HuH-7.5 (cell line): ENCODE measurements at regions not wholly inside any gene's neighbourhood (a gene's known extent, or its start where the extent isn't known, plus 50 kb on each side); places are given as distances from the start of the nearest gene placed in this dataset.
"Not testable (repeated sequence)": the region's sequence is repeated elsewhere in the genome, so short reads cannot be mapped to it uniquely, and the experiment has no call there.

Source experiments
- DNase-seq: peaks from one replicate; pipeline ENCODE4 v3.0.0; 2011; ENCODE audit warnings: low spot score

DNA sequence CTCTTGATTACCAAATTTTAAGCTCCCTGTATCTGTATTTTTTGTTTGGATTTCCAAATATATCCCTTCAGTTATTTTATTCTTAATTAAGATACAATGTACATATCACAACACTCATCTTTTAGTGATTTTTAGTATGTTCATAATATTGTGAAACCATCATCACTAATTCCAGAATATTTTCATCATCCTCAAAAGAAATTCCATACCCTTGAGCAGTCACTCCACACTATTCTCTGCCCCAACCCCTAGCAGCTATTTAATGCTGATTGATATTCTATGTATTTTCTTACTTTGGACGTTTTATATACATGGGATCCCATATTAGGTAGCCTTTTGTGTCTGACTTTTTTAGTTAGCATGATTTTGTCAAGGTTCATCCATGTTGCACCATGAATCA, 127.4 kb upstream of the SLC8A1 start:
- no peak for DNase-seq

DNA sequence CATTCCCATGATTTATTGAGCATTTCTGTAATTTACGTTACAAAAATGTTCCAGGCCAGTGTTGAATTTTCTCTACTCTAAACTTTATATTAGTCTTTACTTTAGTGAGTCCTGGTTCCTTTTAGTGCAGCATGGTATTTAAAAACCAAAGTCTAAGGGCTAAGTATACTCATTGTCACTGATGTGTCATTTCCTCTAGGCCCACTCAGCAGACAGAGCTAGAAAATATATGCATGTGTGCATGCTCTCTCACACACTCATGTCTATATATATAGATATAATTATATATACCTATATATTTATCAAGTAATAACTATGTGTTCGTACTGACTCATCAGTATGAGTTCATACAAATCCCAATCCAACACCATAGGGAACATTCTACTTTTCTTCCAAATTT, 132.5 kb upstream of the SLC8A1 start:
- DNase-seq: no peak

DNA sequence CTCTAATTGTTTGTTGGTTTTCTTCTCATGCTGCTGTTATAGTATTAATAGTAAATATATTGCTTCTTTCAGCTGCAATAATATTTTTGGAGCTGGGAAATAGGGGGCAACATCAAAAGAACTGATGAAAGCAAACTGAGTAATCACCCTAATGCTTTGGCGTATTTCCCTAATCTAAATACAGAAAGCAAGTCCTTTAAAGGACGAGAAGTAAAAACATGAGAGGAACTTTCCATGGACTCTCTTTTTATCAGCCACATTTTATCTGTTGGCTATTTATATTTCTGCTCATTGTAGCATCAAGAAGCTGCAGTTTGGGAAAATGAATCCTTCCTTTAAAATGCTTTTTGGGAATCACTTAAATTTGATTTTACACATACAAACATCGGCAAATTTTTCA, 139.9 kb upstream of the SLC8A1 start:
- no peak for DNase-seq

DNA sequence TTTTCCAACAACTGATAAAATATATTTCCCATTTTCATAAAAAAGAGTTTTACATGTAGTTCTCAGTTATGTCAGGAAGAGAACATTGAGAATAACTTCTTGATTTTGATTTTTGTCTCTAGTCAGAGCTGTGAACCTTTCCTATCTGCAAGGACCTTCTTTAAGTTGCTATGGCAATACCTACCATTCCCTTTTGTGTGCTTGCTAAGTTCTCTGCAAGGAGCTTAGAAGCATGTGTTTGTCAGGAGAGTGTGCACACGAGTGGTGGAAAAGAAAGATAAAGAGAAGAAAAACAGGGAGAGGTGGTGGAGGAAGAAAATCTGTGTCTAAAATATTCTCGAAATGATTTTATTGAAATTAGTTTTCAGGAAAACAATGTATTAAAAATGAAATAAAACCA, 140.3 kb upstream of the SLC8A1 start:
- DNase-seq: no peak

DNA sequence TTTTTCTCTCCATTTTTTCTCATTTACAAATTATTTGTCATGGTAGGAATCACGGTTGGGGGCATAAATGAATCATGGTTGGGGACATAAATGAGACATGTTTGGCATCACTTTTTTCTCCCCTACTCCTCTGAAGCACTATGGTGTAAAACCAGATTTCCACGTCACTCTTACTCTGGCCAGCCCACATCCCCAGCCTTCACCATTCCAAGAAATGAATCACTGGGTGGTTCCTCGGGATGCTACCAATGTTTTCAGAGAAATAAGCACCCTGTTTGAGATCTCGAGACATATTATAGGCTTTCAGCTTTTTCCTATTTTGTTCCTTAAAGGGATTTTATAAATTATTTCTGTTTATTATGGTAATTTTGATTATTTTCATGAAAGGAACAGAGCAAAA, 155.0 kb upstream of the SLC8A1 start:
- DNase-seq: no peak

DNA sequence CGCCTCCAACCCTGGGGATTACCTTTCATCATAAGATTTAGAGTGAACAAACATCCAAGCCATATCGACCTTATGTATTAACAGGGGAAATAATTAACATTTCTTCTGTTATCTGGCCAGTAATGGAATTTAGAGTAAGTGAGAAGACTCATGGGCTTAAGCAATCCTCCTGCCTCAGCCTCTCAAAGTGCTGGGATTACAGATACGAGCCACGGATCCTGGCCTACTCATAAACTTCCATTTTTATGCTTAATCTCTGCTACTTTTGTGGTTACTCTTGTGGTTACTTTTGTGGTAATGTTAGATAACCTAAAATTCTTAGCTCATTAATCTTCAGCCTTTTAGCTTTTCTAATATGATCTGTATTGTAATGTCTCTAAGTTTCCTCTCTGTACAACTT, 159.3 kb upstream of the SLC8A1 start:
- no peak for DNase-seq

DNA sequence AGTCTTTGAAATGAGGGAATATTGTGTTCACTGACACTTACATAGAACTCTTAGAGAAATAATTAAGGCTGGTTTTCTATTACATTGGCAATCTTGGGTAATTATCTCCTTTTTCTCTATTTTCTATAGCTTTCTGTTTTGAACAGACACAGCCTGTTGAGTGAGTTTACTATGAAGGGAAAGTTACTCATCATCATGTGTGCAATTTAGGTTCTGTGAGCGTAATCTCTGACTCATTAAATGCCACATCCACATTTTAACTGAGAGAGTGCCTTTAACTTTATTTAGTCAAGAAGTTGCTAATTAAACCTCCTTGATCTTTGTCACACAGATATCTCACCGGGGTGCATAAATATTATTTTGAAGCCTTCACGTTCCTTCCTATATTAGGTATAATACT, 174.0 kb upstream of the SLC8A1 start:
- no peak for DNase-seq

DNA sequence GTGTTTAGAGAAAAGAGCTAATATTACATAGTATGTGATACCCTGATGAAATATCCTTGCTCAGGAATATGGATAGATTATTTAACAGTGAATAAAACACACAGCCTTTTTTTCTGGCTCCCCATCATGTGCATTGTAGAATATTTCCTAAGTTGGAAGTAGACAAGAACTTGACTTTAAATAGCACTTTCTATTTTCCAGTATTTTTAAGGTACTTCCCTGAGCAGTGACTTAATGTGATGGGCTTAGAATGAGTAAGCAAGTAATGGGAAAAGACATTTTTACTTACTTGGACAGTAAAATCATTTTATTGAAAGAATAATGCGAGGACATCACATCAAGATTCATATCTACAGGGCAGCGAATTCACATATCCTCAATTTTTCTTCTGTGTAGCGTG, 176.7 kb upstream of the SLC8A1 start:
- DNase-seq: no peak

DNA sequence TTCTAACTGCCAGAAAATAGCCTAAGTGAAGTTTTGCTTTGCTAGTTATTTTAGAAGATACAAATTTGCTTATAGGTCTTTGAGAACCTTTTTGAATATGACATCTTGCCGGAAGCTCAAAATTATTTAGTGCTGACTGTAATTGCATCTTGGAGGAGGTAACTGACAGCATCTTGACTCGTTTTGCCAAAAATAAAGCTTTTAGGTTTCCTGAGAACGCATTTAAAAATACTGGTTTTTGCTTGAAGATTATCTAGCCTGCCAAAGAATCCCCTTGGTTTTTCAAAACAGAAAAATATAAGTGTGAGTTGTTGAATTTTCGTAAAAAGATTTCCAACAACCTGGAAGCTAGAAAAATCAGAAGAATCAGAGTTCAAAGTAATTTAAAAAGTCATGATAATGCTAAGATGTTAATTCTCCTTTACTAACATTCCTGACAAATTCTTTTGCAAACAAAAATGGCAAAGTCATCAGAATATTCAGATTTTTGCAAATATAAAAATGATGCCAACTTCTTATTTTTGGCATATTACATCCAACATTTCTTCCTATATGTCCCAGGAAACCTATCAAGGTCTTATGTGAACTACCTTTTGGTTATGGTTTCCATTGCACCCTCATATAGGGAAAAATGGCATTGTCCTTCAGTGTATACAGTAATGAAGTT, 178.0 kb upstream of the SLC8A1 start:
- DNase-seq: no peak

DNA sequence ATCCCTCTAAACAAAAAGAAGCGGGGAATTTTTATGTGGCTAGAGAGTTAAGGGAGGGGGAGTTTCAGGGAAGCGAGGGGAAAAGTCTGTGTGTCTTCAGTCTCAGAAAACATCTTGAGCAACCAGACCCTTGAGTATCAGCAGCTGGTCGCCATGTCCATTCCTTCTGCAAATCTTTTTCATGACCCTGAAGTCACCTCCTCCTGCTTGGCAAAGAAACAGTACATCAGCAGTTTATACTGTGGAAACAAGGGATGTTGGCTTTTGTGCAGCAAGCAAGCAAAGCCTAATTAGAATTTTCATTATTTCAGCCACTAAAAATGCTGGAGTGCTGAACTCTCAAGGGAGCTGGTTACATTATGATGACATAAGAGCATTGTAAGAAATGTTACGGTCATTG, 187.4 kb upstream of the SLC8A1 start:
- DNase-seq: no peak

DNA sequence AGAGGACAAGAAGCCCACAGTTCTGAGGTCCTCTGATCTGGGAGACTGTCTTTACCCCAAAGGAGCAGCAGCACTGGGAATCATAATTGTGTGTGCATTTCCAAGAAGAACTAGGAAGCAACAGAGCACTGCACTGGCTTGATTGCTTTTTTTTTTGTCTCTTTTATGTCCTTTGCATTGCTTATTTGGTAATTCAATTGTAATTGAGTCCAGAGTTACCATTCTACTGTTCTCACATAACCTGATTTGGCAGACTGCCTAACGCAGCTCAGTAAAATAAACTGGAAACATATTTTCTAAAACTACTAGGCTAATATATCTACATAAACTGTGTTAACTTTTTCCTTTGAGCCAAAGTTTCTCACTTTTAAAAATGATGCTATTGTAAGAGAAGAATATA, 190.3 kb upstream of the SLC8A1 start:
- DNase-seq: no peak

DNA sequence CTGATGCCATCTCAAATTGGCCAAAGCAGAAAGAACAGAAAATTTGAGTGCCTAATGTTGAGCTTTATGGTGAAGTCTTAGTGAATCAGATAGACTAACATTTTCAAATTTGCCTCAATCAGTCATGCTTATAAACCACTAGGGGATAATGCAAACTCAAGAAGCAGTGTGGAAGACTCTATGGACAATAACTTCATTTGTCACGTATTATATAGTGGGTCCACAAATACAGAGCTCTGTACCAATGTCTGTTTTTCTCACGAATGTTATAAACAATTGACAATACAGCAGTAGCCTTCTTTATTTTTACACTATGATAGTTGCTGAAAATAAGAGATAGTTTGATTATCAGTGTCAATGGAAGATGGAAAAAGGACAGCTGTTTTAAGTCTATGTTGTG, 190.8 kb upstream of the SLC8A1 start:
- no peak for DNase-seq

DNA sequence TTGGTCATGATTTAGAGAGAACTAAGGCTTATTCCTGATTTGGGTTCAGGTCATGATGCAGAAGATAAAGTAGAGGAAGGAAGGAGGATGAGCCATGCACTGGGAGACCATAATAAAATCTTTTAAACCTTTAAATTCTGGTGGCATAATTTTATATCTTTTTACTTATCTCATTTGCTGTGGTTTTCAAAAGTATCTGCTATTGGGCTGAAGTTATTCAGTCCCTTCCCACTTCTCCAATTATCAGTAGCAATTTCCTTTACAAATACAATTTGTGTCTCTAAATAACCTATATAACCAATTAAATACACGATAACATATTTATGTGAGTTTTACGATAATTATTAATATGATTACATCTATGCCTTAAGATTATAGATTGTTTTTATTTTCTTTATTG, 194.8 kb upstream of the SLC8A1 start:
- DNase-seq: no peak

DNA sequence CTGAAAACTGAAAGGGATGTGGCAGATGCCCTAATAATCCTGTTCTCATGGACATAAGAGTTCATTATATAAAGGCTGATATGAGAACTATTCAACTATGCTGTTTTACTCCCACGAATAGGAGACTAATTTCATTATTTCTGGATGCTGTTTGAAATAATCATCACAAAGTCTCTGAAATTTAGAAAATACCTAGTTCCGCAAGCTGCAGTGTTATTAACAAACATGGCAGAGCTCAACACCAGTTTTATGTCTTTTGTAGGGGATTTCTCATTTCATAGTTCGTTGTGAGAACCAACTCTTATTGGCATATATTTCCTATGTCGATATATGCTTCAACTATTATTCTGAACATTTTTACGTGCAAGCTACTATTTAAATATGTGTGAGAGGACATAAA, 200.3 kb upstream of the SLC8A1 start:
- DNase-seq: no peak

DNA sequence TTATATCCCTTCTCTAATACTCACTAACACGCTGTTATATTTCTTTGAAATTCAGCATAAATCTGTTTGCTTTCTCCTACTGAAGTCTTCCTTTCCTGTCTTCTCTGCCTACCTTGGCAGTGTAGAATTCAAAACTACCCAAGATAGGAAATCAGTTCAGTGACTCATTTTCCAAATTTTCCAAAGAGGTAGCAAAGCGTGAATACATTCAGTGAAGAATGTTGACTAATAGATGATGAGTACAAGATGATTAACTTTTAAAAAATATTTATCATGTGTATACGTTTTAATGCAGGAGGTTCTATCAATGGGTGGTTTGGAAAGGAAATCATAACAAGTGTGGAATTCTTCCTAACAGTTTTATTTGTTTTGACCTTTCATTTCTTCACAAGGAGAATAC, 201.9 kb upstream of the SLC8A1 start:
- no peak for DNase-seq

DNA sequence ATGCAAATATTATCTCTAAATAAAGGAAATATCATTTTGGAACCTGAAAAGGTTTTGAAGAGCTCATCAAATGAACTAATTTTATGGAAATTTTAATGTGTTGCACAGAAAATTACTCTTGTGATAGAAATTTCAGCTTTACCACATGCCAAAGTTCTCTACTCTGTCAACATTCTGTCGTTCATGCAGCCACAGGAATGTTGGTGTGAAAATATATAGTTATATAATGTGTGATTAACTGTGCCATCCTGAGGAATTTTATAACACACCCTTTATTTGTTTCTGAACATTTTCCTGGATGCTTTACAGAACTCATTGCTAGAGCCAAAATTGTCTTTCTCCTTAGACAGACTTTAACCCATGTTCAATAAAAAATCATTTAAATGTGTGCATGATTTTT, 202.5 kb upstream of the SLC8A1 start:
- no peak for DNase-seq

DNA sequence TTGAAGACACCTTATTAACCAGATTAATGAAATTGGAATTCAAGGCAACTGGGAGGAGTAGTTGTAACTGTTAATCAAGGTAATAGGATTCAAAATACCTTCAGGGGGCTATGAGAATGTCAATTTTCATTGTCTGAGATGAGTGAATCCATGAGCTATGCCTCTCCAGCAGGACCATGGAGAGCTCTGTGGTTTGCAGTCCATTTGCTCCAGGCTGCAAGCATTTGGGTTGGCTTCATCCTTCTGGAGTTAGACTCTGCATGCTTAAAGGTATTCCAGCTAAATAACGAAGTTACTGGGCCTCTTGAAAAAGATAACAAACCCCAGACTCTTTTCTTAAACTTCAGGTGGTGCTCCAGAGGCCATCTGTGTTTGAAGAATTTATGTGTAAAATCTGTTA, 207.1 kb upstream of the SLC8A1 start:
- no peak for DNase-seq

DNA sequence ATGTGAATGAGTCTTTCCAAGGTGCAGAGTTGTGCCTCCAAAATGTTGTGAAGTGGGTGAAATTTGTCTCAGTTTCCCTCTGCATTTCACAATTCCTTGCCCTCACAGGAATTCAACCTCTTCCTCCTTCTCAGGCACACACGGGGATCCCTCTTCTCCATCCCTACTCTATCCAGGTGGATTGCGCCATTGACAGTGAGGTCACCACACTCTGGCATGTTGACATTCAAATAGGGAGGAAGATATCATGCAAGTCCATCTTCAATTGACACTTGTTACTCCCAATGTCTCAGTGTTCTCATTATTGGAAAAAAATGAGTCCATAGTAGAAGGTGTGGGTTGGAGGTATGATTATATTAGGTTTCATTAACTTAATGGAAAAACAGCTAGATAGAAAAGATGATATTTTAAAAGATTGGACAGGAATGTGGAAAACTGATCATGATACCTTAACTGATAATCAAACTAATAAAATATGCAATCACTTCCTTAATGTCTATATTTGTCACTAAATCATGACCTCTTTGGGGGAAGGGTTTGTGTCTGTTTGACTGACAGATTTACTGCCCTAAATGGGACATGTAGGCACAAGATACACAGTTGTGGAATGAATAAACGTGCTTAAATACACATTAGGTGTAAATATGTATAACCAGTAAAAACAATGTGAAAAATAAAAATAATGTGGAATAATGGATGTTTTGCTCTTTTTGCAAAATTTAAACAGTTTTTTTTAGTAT, 213.8 kb upstream of the SLC8A1 start:
- no peak for DNase-seq

DNA sequence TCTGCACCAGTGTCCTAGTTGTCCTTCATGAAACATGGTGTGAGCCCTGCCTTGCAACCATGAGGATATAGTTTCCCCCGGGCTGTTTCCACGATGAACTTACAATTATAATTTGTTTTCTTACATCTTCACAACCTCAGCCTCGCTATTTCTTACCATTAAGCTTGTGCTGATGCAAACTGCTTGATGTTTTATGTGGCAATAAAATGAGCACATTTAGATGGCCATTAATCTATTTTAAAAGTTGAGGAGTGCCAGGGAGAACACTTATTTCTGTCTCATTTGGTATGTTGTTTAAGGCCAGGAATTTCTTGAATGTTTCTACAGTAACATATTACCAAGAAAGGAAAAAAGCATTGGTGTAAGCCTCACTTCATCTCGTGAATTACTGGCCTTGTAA, 214.5 kb upstream of the SLC8A1 start:
- DNase-seq: no peak

DNA sequence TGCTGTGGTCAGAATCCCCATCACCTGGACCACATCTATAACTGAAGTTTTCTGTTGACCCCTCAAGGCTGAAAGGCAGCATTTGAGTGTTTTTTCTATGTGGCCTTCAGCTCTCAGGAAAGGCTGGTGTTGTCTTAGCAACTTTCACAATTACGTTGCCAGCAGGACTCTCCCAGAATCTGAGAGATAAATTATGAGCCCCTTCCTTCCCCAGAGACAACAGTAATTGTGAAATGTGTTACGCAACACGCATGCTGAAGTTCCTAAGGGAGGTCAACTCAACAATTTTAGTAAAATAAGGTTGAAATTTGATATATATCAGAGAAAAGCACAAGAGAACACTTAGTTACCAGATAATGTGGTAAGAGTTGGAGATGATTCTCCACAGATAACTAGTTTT, 216.5 kb upstream of the SLC8A1 start:
- DNase-seq: no peak

DNA sequence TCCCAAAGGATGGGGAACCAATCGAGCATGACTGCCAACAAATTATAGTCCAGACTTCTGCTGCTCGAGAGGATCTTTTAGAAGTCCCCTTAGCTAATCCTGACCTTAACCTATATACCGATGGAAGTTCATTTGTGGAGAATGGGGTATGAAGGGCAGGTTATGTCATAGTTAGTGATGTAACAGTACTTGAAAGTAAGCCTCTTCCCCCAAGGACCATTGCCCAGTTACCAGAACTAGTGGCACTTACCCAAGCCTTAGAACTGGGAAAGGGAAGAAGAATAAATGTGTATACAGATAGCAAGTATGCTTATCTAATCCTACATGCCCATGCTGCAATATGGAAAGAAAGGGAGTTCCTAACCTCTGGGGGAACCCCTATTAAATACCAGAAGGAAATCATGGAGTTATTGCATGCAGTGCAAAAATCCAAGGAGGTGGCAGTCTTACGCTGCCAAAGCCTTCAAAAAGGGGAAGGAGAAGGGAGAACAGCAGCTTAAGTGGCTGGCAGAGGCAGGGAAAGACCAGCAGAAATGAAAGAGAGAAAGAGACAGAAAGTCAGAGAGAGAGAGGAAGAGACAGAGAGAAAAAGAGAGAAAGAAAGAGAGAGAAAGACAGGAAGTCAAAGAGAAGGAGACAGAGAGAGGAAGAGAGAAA, 224.4 kb upstream of the SLC8A1 start:
- DNase-seq: not testable (repeated sequence)

DNA sequence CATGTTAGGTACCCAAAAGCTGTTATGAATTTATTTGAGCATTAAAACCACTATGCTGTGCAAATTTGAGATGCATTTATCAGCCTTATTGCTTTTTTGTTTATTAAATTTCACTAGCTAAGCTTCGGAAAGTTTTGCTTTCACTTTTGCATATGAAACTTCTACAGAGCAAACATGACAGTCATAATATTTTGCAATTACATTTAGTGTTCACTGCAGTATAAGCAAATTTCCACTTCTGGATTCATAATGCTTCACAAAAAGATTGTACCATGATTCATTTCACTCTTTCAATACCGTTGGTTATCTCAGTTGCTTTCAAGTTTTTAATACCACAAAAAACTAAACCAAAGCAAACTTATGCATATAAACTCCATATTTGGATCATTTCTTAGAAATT, 228.7 kb upstream of the SLC8A1 start:
- no peak for DNase-seq

DNA sequence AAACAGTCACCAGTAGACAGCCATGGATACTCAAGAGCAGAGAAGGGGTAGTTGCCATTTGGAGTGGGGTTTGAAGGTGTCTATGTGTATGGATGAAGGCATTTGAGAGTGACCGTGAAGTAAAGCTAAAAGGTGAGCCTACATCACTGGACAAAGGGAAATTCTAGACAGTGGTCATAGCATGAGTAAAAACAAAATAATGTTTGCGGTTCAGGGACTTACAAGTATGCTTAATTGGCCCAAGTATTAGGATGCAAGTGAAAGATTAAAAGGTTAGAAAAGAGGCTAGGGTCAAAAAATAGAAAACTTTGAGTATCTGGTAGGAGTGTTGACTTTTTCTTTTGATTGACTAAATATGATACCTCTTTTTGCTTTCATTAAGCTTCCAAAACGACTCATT, 238.1 kb upstream of the SLC8A1 start:
- no peak for DNase-seq

DNA sequence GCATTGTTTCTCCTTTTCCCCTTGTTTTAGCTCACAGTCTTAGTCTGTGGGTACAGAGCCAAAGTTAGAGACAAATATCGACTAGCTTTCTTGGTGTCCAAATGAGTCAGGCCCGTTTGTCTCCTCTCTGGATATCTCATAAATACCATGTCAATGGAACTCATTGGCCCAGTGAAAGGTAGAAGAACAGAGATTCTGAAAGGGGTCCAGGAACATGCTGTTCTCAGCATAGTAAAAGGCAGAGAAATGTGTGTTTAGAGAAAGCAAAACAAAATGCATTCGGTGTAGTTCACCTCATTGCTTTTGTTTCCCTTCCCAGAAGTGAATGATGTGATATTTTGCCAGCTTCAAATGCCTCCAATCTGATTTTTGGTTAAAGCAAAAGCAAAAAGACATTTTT, 238.6 kb upstream of the SLC8A1 start:
- no peak for DNase-seq
